ENCODE measurements at regions not wholly inside any gene's neighbourhood (a gene's known extent, or its start where the extent isn't known, plus 50 kb on each side); places are given as distances from the start of the nearest gene placed in this dataset.

DNA sequence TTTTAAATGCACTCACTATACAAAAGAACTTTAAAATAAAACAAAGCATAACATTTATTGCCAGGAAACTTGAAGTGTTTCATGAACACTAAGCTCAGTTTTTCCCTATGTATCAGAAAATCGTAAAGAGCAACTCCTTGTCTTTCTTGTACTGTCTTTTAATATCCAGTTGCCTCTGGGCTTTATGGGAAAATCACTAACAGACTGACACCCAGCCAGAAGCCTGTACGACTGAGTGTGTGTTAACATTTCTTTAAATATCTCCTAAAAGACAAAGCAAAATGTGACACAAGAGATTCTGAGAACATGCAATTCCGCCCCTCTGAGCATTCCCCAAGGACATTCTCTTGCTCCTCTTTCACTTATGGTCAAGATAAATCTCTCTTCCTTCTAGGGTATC is 347.5 kb upstream of the DPYD start:
- TF ChIP-seq, protein P1, sequence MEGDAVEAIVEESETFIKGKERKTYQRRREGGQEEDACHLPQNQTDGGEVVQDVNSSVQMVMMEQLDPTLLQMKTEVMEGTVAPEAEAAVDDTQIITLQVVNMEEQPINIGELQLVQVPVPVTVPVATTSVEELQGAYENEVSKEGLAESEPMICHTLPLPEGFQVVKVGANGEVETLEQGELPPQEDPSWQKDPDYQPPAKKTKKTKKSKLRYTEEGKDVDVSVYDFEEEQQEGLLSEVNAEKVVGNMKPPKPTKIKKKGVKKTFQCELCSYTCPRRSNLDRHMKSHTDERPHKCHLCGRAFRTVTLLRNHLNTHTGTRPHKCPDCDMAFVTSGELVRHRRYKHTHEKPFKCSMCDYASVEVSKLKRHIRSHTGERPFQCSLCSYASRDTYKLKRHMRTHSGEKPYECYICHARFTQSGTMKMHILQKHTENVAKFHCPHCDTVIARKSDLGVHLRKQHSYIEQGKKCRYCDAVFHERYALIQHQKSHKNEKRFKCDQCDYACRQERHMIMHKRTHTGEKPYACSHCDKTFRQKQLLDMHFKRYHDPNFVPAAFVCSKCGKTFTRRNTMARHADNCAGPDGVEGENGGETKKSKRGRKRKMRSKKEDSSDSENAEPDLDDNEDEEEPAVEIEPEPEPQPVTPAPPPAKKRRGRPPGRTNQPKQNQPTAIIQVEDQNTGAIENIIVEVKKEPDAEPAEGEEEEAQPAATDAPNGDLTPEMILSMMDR (IDR thresholded peaks at IDR 0.05; ENCODE audit: unreplicated experiment in 3 of 3): no peak
- no peak overlapping the region for H3K4me3 Mint-ChIP-seq
- no peaks in the 10 kb centered on the region for H3K27me3 Mint-ChIP-seq (ENCODE audit: low read depth)
- H3K36me3 Mint-ChIP-seq (ENCODE audit: low read depth): no peaks in the 10 kb centered on the region
- H3K4me1 Mint-ChIP-seq: no peaks in the 10 kb centered on the region
- peaks cover 7% of the 10 kb centered on the region for H3K9me3 Mint-ChIP-seq
- H3K27ac Mint-ChIP-seq: no peak overlapping the region

DNA sequence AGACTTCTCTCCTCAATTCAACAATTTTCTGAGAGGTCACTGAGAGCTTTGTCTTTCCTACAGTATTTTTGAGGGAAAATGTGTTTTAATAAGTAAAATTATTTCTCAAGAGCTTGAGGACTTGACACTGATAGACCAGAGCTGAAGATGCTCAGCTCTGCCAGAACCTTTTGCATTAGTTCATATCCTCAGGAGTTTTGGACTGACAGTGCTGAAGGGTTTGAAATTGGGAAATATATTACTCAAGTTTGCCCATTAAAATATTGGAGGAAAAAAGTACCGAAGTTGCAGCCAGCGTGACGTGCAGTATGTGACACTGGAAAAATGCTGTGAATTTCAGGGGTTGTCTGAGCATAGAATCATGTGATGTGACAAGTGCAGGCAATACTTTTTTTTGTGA is 346.6 kb upstream of the DPYD start:
- H3K4me3 Mint-ChIP-seq: no peak overlapping the region
- H3K9me3 Mint-ChIP-seq: peaks cover 3% of the 10 kb centered on the region
- TF ChIP-seq, protein P1 (IDR thresholded peaks at IDR 0.05; ENCODE audit: unreplicated experiment in 3 of 3): no peak
- no peaks in the 10 kb centered on the region for H3K4me1 Mint-ChIP-seq
- H3K27ac Mint-ChIP-seq: no peak overlapping the region
- H3K27me3 Mint-ChIP-seq (ENCODE audit: low read depth): no peaks in the 10 kb centered on the region
- H3K36me3 Mint-ChIP-seq (ENCODE audit: low read depth): no peaks in the 10 kb centered on the region

DNA sequence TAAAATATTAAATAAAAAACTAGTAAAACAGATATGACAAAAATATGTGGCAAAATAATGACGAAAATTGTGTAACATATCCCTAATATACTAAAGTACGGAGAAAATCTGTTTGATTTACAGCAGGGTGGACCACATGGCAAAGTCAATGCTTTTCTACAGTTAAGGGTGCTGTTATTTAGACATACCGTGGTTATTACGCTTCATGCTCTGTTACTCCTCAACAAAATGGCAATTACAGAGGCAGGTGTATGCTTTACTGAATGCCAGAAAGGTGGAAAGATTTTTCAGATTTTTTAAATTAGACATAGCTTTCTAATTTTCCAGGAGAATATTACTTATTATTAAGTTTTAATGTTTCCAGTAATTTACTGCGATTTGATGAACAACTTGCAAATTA is 343.9 kb upstream of the DPYD start:
- Mint-ChIP-seq H3K4me1 (no peaks in the 10 kb centered on the region), H3K9me3 (no peaks in the 10 kb centered on the region), H3K36me3 (ENCODE audit: low read depth) (no peaks in the 10 kb centered on the region), H3K27ac (no peak overlapping the region), H3K4me3 (no peak overlapping the region), H3K27me3 (ENCODE audit: low read depth) (no peaks in the 10 kb centered on the region)
- TF ChIP-seq, protein P1 (IDR thresholded peaks at IDR 0.05; ENCODE audit: unreplicated experiment in 3 of 3): no peak

DNA sequence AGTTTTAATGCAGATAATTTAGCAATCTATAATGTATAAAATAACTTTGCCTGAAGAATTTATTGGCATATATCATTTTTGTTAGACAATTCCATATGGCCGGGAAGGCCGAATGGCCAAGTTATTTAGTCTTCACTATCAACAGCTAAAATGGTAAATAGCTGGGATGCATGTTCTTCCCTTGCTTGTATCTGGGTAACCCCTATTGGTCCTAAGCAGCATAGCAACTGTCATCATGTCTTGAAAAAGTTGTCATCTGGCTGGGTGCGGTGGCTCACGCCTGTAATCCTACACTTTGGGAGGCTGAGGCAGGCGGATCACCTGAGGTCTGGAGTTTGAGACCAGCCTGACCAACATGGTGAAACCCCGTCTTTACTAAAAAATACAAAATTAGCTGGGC is 340.0 kb upstream of the DPYD start:
- no peaks in the 10 kb centered on the region for H3K9me3 Mint-ChIP-seq

DNA sequence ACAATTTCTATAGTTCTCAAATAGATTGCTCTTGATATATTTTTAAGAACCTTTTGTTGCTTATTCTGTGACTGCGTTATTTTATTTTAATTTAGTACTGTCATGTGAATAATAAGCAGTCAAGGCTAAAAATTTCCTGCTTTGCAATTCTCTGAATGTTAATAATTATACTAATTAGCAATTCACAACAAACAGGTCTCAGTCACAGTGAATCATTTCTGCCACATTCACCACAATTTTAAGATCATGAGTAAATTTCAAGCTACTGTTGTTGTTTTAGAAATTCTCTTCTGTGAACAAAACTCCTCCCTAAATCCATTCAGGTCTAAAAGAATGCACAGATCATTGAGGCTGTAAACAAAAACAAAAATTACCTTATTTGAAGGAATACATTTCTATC is 339.6 kb upstream of the DPYD start:
- H3K27ac Mint-ChIP-seq: no peak overlapping the region
- no peaks in the 10 kb centered on the region for H3K27me3 Mint-ChIP-seq (ENCODE audit: low read depth)
- H3K4me1 Mint-ChIP-seq: no peaks in the 10 kb centered on the region
- TF ChIP-seq, protein P1 (IDR thresholded peaks at IDR 0.05; ENCODE audit: unreplicated experiment in 3 of 3): no peak
- no peaks in the 10 kb centered on the region for H3K9me3 Mint-ChIP-seq
- H3K36me3 Mint-ChIP-seq (ENCODE audit: low read depth): no peaks in the 10 kb centered on the region
- no peak overlapping the region for H3K4me3 Mint-ChIP-seq

More for the DNA sequence above, 340.0 kb upstream of the DPYD start:
- Mint-ChIP-seq H3K27ac (no peak overlapping the region), H3K27me3 (ENCODE audit: low read depth) (no peaks in the 10 kb centered on the region), H3K4me3 (no peak overlapping the region), H3K4me1 (no peaks in the 10 kb centered on the region), H3K36me3 (ENCODE audit: low read depth) (no peaks in the 10 kb centered on the region)
- TF ChIP-seq, protein P1 (IDR thresholded peaks at IDR 0.05; ENCODE audit: unreplicated experiment in 3 of 3): no peak

DNA sequence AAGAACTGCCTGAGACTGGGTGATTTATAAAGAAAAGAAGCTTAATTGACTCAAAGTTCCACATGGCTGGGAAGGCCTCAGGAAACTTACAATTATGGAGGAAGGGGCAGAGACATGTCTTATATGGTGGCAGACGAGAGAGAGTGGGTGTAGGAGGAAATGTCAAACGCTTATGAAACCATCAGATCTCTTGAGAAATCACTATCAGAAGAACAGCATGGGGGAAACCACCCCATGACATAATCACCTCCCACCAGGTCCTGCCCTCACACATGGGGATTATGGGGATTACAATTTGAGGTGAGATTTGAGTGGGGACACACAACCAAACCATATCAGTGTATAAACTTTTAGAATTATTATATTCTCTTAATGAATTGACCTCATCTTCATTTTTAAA is 335.9 kb upstream of the DPYD start:
- H3K4me3 Mint-ChIP-seq: no peak overlapping the region
- H3K9me3 Mint-ChIP-seq: no peaks in the 10 kb centered on the region
- H3K4me1 Mint-ChIP-seq: no peaks in the 10 kb centered on the region
- H3K27ac Mint-ChIP-seq: no peak overlapping the region
- H3K27me3 Mint-ChIP-seq (ENCODE audit: low read depth): no peaks in the 10 kb centered on the region
- TF ChIP-seq, protein P1 (IDR thresholded peaks at IDR 0.05; ENCODE audit: unreplicated experiment in 3 of 3): no peak
- no peaks in the 10 kb centered on the region for H3K36me3 Mint-ChIP-seq (ENCODE audit: low read depth)

All from nephron (organoid).